ENCODE measurements at regions not wholly inside any gene's neighbourhood (a gene's known extent, or its start where the extent isn't known, plus 50 kb on each side); places are given as distances from the start of the nearest gene placed in this dataset.

DNA sequence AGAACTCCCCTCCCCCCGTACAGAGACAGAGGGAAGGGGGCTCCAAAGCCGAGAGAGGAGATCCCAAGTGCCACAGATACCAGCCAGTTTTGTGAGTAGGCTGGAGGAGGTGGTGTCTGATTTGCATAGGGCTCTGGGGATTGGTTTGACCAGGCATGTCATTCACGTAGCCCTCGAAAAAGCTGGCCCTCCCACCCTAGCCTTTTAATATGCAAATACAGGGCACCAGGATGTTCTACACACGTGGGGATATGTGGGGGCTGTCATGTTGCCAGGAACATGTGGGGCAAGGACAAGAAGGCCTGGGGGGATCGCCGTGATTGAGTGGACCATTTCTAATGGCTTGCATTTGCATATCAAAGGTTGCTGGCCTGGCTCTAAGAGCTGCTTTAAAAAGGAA lies 272.9 kb downstream of the PPP1R2C start:
- DNase-seq: no peak

DNA sequence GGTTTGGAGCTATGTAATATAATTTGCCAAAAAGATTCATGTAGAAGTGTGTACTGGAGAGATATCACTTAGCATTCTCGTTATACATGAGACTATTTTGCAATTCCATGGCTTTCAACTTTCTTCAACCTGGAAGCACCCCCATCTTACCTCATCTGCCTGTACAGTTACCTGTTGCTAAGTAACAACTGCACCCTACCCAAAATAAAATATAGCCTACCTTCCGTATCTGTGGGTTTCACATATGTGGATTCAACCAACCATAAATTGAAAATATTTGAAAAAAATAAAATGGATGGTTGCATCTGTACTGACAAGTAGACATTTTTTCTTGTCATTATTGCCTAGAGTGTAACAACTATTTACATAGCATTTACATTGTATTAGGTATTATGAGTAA lies 278.3 kb downstream of the PPP1R2C start:
- no peak for DNase-seq

DNA sequence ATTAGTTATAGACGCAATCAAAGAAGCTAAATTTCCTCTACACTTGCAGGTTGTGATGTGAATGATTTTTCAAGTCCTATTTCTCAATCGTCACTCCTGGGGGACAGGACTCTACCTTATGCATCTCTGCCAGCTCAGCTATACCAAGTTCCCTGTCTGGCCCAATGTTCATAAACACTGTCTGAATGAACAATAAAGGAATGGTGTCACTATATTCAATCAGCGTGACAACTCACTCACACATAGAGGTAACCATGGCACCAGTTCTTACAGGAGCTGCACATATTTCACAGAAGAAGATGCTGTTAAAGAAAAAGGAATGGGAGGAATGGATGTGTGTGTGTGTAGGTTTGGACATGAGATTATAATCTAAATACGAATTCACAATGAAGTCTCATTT lies 280.6 kb downstream of the PPP1R2C start:
- DNase-seq: no peak

DNA sequence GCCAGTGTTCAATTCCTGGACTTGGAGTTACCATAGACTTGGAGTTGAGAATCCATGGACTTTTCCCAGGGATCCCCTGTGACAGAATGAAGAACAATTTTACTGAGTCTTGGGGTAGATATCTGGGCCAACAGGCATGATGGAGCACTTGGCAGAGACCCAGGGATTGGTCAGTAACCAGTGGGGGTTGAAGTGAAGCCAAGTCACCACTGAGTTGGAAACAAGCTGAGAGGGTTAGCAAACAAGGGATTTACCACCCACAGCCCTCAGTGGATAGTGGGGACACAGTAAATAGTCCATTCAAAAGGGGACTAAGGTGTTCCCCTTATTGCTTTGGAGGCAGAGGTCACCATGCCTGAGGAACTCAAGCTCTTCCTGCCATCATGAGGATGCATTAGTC lies 281.7 kb downstream of the PPP1R2C start:
- no peak for DNase-seq

DNA sequence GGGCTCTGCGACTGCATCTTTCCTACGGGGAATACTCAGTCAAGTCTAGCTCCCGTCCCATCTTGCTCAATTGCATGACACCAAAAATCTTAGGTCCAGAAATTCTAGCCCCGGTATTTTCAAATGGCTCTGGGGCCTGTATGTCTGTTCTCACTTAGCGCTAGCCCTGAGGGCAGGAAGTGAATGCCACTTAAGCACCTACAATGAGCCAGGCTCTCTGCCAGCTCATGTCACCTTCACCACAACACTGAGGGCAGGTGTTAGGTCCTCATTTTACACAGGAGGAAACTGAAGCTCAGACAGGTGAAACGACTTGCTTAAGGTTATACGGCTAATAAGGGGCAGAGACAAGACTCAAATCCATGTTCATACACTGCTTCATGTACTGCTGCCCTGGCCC lies 282.8 kb downstream of the PPP1R2C start:
- DNase-seq: no peak

DNA sequence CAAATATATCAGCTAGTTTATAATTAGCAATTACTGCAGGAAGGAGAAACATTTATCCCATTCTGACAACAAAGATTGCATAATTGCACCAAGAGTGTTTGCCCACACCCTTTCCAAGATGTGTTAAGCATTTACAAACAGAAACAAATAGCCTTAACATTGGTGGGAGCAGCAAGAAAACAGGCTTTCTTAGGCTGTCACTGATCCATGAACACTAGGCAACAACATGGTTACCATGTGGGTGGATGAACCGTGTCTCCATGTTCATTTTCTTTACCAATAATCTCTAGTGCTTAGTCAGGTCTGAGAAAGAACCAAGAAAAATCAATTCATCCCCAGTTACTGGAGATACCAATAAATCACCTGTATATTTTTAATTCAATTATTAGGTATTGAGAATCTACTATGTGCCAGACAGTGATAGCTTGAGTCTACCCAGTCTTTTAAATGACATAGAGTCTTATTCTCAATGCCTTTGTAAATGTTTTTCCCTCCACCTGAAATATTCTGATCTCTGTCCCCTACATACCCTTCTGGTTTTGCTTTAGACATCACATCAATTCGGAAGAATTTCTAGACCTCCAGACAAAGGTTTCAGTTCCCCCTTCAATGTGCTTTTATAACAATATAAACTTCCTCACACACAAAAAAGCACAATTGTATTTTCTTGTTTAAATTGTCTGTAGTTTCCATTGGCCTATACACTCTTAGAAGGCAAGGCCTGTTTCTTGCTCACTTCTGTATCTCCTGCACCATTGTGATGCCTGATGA lies 286.6 kb downstream of the PPP1R2C start:
- DNase-seq: no peak

GRCh38 chrX:42490111-42490510 lies 287.9 kb downstream of the PPP1R2C start:
- DNase-seq: no peak

DNA sequence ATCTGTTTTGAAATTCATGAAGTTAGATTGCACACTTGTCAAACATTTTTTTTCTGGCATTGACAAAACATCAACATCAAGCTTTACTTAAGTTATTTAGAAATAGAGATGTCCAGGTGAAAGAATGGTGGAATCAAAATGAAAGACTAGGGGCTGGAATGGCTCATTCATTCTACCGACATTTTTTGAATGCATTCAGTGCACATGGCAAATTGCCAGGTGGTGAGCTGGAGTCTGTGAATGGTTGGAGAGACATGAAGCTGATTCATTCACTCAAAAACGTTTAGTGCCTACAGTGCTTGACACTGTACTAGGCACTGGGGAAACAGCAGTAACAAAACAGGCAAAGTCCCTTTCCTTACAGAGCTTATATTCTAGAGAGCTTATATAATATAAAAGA lies 292.4 kb downstream of the PPP1R2C start:
- no peak for DNase-seq

DNA sequence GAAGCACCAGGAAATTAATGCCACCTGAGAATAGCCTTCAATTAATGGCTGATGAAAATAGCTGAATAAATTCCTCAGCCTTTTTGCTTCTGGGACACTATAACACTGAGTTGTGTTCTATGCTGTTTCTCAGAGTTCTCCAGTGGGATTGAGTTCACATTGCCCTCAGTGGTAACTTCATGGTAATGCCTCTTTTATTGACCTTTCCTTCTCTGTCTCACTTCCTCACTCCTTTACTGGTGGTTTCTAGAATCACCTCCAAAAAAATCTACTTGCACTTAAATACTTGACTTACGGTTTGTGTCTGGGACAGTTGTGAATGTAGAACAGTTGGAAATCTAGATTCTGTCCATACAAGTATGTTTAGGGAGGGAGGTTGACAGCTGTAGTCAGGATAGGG lies 293.7 kb downstream of the PPP1R2C start:
- no peak for DNase-seq

- no peak for DNase-seq
Measured at GRCh38 chrX:42477396-42477795, 300.6 kb downstream of the PPP1R2C start.

DNA sequence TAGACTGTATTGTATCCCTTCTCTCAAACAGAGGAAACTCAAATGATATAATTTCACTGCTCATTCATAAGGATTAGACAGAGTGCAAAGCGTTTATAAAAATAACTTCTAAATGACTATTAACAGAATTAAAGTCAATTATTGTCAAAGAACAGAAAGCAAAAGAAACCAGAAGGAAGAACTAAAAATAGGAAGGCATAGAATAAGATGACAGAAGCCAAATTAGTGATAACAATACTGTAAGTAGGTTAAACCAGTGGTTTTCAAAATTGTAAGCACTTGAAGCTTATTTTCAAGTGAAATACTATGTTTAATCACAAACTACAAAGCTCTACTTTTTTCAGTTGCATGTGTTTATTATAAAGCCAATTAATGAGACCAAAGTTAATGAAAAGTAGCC lies 305.2 kb downstream of the PPP1R2C start:
- DNase-seq: no peak

GRCh38 chrX:42466332-42467046 lies 311.5 kb downstream of the PPP1R2C start:
- no peak for DNase-seq

GRCh38 chrX:42465821-42466220 lies 312.1 kb downstream of the PPP1R2C start:
- no peak for DNase-seq

GRCh38 chrX:42463706-42464490 lies 314.1 kb downstream of the PPP1R2C start:
- DNase-seq: no peak

DNA sequence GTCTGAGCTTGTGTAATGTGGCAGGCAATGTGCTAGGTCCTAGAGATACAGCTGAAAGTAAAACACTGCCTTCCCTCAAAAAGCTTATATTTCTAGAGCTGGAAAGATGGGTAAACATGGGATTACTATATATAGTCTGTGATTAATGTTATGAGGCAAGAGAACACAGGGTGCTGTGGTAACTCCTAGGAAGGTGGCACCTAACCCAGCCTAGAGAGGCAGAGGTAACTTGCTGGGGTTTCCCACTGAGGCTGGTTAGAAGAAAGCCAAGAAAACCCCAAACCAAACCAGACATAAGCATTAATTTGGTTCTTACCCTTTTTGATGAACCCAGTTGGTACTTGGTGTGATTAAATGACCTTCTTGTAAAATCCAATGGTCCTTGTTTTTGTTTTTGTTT lies 315.0 kb downstream of the PPP1R2C start:
- no peak for DNase-seq

GRCh38 chrX:42460706-42461105 lies 317.3 kb downstream of the PPP1R2C start:
- no peak for DNase-seq

GRCh38 chrX:42459735-42460134 lies 318.2 kb downstream of the PPP1R2C start:
- no peak for DNase-seq

- DNase-seq: no peak
Measured at GRCh38 chrX:42456176-42456700, 321.7 kb downstream of the PPP1R2C start.

DNA sequence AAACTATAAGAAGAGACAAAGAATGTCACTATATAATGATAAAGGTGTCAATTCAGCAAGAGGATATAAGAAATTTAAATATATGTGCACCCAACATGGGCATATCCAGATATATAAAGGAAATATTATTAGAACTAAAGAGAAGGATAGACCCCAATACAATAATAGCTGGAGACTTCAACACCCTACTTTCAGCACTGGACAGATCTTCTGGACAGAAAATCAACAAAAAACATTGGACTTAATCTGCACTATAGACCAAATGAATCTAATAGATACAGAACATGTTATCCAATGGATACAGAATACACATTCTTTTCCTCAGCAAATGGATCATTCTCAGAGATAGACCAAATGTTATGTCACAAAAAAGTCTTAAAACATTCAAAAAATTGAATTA lies 327.7 kb downstream of the PPP1R2C start:
- no peak for DNase-seq

GRCh38 chrX:42443267-42443666 lies 334.7 kb downstream of the PPP1R2C start:
- DNase-seq: no peak

- DNase-seq: no peak
Measured at GRCh38 chrX:42442745-42443144, 335.2 kb downstream of the PPP1R2C start.

- DNase-seq: no peak
Measured at GRCh38 chrX:42437211-42437610, 340.8 kb downstream of the PPP1R2C start.

DNA sequence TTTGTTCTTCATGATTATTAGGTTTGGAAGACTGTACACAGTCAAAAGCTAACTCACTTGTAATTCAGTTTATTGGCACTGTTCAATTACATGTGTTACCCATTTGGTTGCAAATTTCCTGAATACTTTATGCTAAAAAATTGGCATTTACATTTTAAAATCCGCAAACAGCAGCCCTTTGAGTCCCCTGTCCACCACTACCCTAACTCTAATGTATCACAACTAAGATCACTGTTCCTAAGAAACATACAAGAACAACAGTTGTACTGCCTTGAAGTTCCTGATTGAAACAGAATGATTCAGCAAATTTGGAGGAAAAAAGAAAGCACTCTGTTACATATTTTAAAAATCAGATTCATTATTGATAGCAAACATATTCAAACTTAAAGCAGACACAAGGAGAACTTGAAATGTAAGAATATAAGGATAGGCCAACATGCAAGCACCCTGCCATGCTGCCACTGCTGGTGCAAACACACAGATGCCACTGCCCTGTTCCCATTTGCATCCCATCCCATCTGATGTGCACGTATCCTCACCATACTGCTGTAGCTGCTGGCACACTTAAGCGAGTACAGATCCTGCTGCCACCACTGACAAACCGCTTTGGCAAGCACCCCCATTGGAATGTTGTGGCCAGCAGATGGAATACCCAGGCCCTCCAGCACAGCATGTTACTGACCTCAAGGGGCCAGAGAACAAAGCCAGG lies 343.4 kb downstream of the PPP1R2C start:
- DNase-seq: no peak
